ENCODE measurements at regions not wholly inside any gene's neighbourhood (a gene's known extent, or its start where the extent isn't known, plus 50 kb on each side); places are given as distances from the start of the nearest gene placed in this dataset.

GRCh38 chr5:158573829-158574228, 525.9 kb downstream of the EBF1 start:
- H3K27ac ChIP-seq = no peak overlapping the region
- H3K4me3 ChIP-seq = no peak overlapping the region
- H3K4me1 ChIP-seq = no peaks in the 10 kb centered on the region
- FAIRE-seq (no peak), DNase-seq (no peak), ATAC-seq (no peak)
- intact Hi-C loops (cut with DNase I) = no loop called here
- no peaks in the 10 kb centered on the region for H3K9me3 ChIP-seq
- no peaks in the 10 kb centered on the region for H3K36me3 ChIP-seq
- H3K27me3 ChIP-seq = no peaks in the 10 kb centered on the region
- TF ChIP-seq CTCF (IDR thresholded peaks at IDR 0.05) = no peak
- WGBS, 2 donors = 57 to 65% methylated on average over 3 of the region's 3 CpGs

GRCh38 chr5:158570502-158570901, 529.2 kb downstream of the EBF1 start:
- FAIRE-seq (no peak), ATAC-seq (no peak), DNase-seq (no peak)
- Histone ChIP-seq H3K36me3 (no peaks in the 10 kb centered on the region), H3K4me3 (no peak overlapping the region), H3K27ac (no peak overlapping the region), H3K9me3 (no peaks in the 10 kb centered on the region), H3K4me1 (no peaks in the 10 kb centered on the region), H3K27me3 (no peaks in the 10 kb centered on the region)
- no peak for TF ChIP-seq CTCF (IDR thresholded peaks at IDR 0.05)
- 75 to 85% methylated on average over 1 of the region's 1 CpG for WGBS, 2 donors
- intact Hi-C loops (cut with DNase I) = no loop called here

GRCh38 chr5:158569534-158569933, 530.2 kb downstream of the EBF1 start:
- H3K9me3 ChIP-seq = no peaks in the 10 kb centered on the region
- DNase-seq (no peak), ATAC-seq (no peak), FAIRE-seq (no peak)
- 80 to 91% methylated on average over 4 of the region's 4 CpGs for WGBS, 2 donors
- intact Hi-C loops (cut with DNase I) = no loop called here
- TF ChIP-seq CTCF (IDR thresholded peaks at IDR 0.05) = no peak
- H3K27me3 ChIP-seq = no peaks in the 10 kb centered on the region
- no peak overlapping the region for H3K4me3 ChIP-seq
- no peaks in the 10 kb centered on the region for H3K36me3 ChIP-seq
- H3K27ac ChIP-seq = no peak overlapping the region
- no peaks in the 10 kb centered on the region for H3K4me1 ChIP-seq

DNA sequence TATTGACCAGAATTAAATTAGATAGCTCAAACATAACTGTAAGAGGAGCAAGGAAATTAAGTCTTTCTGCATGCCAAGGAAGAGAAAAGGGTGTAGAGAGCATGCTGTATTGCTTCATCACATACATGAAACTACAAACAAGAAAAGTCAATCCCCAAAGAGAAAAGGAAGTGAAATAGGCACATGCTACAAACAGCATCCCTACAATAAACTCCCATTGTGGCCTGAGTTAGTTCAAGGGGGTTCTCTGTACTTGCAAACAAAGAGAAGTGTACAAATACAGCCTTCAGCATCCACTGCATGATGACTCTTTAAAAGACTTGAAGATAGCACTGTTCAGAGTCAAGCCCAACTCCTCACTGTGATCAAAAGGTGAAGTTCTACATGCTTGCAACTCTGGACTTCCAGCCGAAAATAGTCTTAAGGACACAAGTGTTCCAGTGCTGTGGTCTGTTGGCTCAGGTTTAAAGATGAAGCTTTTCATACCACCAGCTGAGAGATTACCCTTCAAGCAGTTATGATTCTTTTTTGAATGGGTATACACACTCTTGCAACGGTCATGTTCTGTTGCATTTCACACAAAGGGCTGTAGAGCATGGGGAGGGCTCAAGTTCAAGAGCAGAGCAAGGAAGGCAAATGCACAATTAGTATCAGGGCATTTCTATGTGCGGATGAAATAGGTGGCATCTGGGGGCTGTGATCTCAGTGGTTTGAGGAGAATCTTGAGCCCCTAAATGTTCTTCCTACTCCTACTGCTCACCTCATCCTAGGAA, 534.5 kb downstream of the EBF1 start:
- no peaks in the 10 kb centered on the region for H3K36me3 ChIP-seq
- no peaks in the 10 kb centered on the region for H3K9me3 ChIP-seq
- no peak for ATAC-seq
- TF ChIP-seq CTCF (IDR thresholded peaks at IDR 0.05) = no peak
- no peaks in the 10 kb centered on the region for H3K4me1 ChIP-seq
- no peak overlapping the region for H3K27ac ChIP-seq
- intact Hi-C loops (cut with DNase I) = no loop called here
- H3K27me3 ChIP-seq = no peaks in the 10 kb centered on the region
- no peak for FAIRE-seq
- DNase-seq = no peak
- no peak overlapping the region for H3K4me3 ChIP-seq
- WGBS, 2 donors = 70 to 73% methylated on average over 3 of the region's 3 CpGs

- Histone ChIP-seq H3K4me1 (no peaks in the 10 kb centered on the region), H3K4me3 (no peak overlapping the region), H3K27ac (no peak overlapping the region), H3K36me3 (no peaks in the 10 kb centered on the region), H3K9me3 (no peaks in the 10 kb centered on the region), H3K27me3 (no peaks in the 10 kb centered on the region)
- no peak for ATAC-seq
- intact Hi-C loops (cut with DNase I) = no loop called here
- TF ChIP-seq CTCF (IDR thresholded peaks at IDR 0.05) = no peak
- FAIRE-seq = no peak
- WGBS, 2 donors = 91 to 95% methylated on average over 5 of the region's 5 CpGs
- no peak for DNase-seq
These were observed 535.8 kb downstream of the EBF1 start for GRCh38 chr5:158563760-158564390.

All from pancreas (tissue), 10 donors.